Erythroblast (primary cell): ENCODE measurements at regions not wholly inside any gene's neighbourhood (a gene's known extent, or its start where the extent isn't known, plus 50 kb on each side); places are given as distances from the start of the nearest gene placed in this dataset.
"Not testable (repeated sequence)": the region's sequence is repeated elsewhere in the genome, so short reads cannot be mapped to it uniquely, and the experiment has no call there.

Source experiments
- DNase-seq, 2 experiments: peaks; one replicate each; lab custom pipeline; 2025; lab: John Stamatoyannopoulos, UW
- GATA1 ChIP-seq: IDR thresholded peaks from 2 replicates; pipeline ENCODE4 v1.6.1; 2011; ENCODE audit warnings: low read depth, mild to moderate bottlenecking, control low read depth, low read length, moderate library complexity
- POLR2A ChIP-seq: IDR thresholded peaks from 2 replicates; pipeline ENCODE4 v1.6.1; 2011; ENCODE audit warnings: mild to moderate bottlenecking, low read length

- DNase-seq, result no peak
- TF ChIP-seq POLR2A, result no peak
- TF ChIP-seq GATA1, result no peak
Measured at GRCh38 chr1:217982331-217983050, 302.6 kb upstream of the RRP15 start.

GRCh38 chr1:217983051-217983375 lies 302.1 kb upstream of the RRP15 start:
- no peak for DNase-seq
- no peak for TF ChIP-seq GATA1
- no peak for TF ChIP-seq POLR2A

- DNase-seq, result no peak
- TF ChIP-seq GATA1, result no peak
- TF ChIP-seq POLR2A, result no peak
Measured at GRCh38 chr1:217985641-217986040, 299.5 kb upstream of the RRP15 start.

GRCh38 chr1:217989510-217989909 lies 295.6 kb upstream of the RRP15 start:
- no peak for DNase-seq
- no peak for TF ChIP-seq GATA1
- TF ChIP-seq POLR2A, result no peak

GRCh38 chr1:217993439-217993838 lies 291.7 kb upstream of the RRP15 start:
- no peak for DNase-seq
- TF ChIP-seq POLR2A (no peak), GATA1 (no peak)

- DNase-seq, result not testable (repeated sequence)
Measured at GRCh38 chr1:218008296-218008695, 276.8 kb upstream of the RRP15 start.

- not testable (repeated sequence) for DNase-seq
Measured at GRCh38 chr1:218015106-218015505, 270.0 kb upstream of the RRP15 start.

GRCh38 chr1:218024211-218024720 lies 260.8 kb upstream of the RRP15 start:
- no peak for DNase-seq
- no peak for TF ChIP-seq POLR2A
- no peak for TF ChIP-seq GATA1

GRCh38 chr1:218025454-218025853 lies 259.6 kb upstream of the RRP15 start:
- TF ChIP-seq POLR2A, result no peak
- no peak for TF ChIP-seq GATA1
- DNase-seq, result no peak

- no peak for DNase-seq
Measured at GRCh38 chr1:218027152-218027551, 257.9 kb upstream of the RRP15 start.

GRCh38 chr1:218030846-218031245 lies 254.2 kb upstream of the RRP15 start:
- TF ChIP-seq GATA1 (no peak), POLR2A (no peak)
- no peak for DNase-seq

More at GRCh38 chr1:218027152-218027551, 257.9 kb upstream of the RRP15 start:
- TF ChIP-seq GATA1 (no peak), POLR2A (no peak)

- DNase-seq, result no peak
- TF ChIP-seq GATA1 (no peak), POLR2A (no peak)
Measured at GRCh38 chr1:218031901-218032300, 253.2 kb upstream of the RRP15 start.

- DNase-seq, result no peak
- TF ChIP-seq GATA1 (no peak), POLR2A (no peak)
Measured at GRCh38 chr1:218034468-218034867, 250.6 kb upstream of the RRP15 start.

- DNase-seq, result no peak
- TF ChIP-seq POLR2A (no peak), GATA1 (no peak)
Measured at GRCh38 chr1:218048828-218049420, 236.2 kb upstream of the RRP15 start.

GRCh38 chr1:218049641-218050040 lies 235.5 kb upstream of the RRP15 start:
- TF ChIP-seq GATA1 (no peak), POLR2A (no peak)
- no peak for DNase-seq

- no peak for DNase-seq
- TF ChIP-seq POLR2A (no peak), GATA1 (no peak)
Measured at GRCh38 chr1:218058730-218059129, 226.4 kb upstream of the RRP15 start.
